ENCODE measurements at regions not wholly inside any gene's neighbourhood (a gene's known extent, or its start where the extent isn't known, plus 50 kb on each side); places are given as distances from the start of the nearest gene placed in this dataset.

- DNase-seq (ENCODE audit: low read depth) = peak; percentile 43
Measured at GRCh38 chr2:48852938-48853337, 97.4 kb upstream of the LHCGR start.

GRCh38 chr2:48851161-48851560, 95.6 kb upstream of the LHCGR start:
- DNase-seq (ENCODE audit: low read depth) = no peak

- peak; percentile 52 for DNase-seq (ENCODE audit: low read depth)
Measured at GRCh38 chr2:48849770-48850169, 94.2 kb upstream of the LHCGR start.

- no peak for DNase-seq (ENCODE audit: low read depth)
Measured at GRCh38 chr2:48845684-48846083, 90.2 kb upstream of the LHCGR start.

- peak; percentile 57 for DNase-seq (ENCODE audit: low read depth)
Measured at GRCh38 chr2:48844417-48845155, 89.1 kb upstream of the LHCGR start.

GRCh38 chr2:48841126-48841525, 85.6 kb upstream of the LHCGR start:
- no peak for DNase-seq (ENCODE audit: low read depth)

GRCh38 chr2:48838029-48838428, 82.5 kb upstream of the LHCGR start:
- no peak for DNase-seq (ENCODE audit: low read depth)

GRCh38 chr2:48829569-48829968, 74.0 kb upstream of the LHCGR start:
- DNase-seq (ENCODE audit: low read depth) = no peak

GRCh38 chr2:48829036-48829435, 73.5 kb upstream of the LHCGR start:
- DNase-seq (ENCODE audit: low read depth) = peak; percentile 34

- no peak for DNase-seq (ENCODE audit: low read depth)
Measured at GRCh38 chr2:48826986-48827385, 71.5 kb upstream of the LHCGR start.

- no peak for DNase-seq (ENCODE audit: low read depth)
Measured at GRCh38 chr2:48824116-48824515, 68.6 kb upstream of the LHCGR start.

GRCh38 chr2:48819206-48819735, 63.7 kb upstream of the LHCGR start:
- DNase-seq (ENCODE audit: low read depth) = no peak

- DNase-seq (ENCODE audit: low read depth) = no peak
Measured at GRCh38 chr2:48817355-48817754, 61.8 kb upstream of the LHCGR start.

- no peak for DNase-seq (ENCODE audit: low read depth)
Measured at GRCh38 chr2:48812416-48812815, 56.9 kb upstream of the LHCGR start.

- no peak for DNase-seq (ENCODE audit: low read depth)
Measured at GRCh38 chr2:48808311-48808710, 52.8 kb upstream of the LHCGR start.
